HG02870 (cell line): ENCODE measurements at regions not wholly inside any gene's neighbourhood (a gene's known extent, or its start where the extent isn't known, plus 50 kb on each side); places are given as distances from the start of the nearest gene placed in this dataset.

Experiments used
- ATAC-seq: cut with Tn5 transposase; IDR thresholded peaks from one replicate; pipeline ENCODE4 v1.9.1; 2021; ENCODE audit warnings: mild to moderate bottlenecking, moderate library complexity; ENCODE audit not compliant: unreplicated experiment

- ATAC-seq: no peak
Observed at GRCh38 chr3:6125520-6125919, 735.4 kb upstream of the GRM7 start.

GRCh38 chr3:6132684-6133432 lies 728.1 kb upstream of the GRM7 start:
- no peak for ATAC-seq

- ATAC-seq: no peak
Observed at GRCh38 chr3:6142707-6143106, 718.2 kb upstream of the GRM7 start.

- ATAC-seq: no peak
Observed at GRCh38 chr3:6147883-6148282, 713.0 kb upstream of the GRM7 start.

GRCh38 chr3:6155650-6156338 lies 705.1 kb upstream of the GRM7 start:
- no peak for ATAC-seq

GRCh38 chr3:6165951-6166350 lies 695.0 kb upstream of the GRM7 start:
- ATAC-seq: no peak

- ATAC-seq: no peak
Observed at GRCh38 chr3:6168256-6168655, 692.7 kb upstream of the GRM7 start.

- no peak for ATAC-seq
Observed at GRCh38 chr3:6172871-6173642, 687.9 kb upstream of the GRM7 start.

GRCh38 chr3:6177417-6177816 lies 683.5 kb upstream of the GRM7 start:
- ATAC-seq: no peak

GRCh38 chr3:6179761-6180160 lies 681.2 kb upstream of the GRM7 start:
- ATAC-seq: no peak

GRCh38 chr3:6180171-6180570 lies 680.7 kb upstream of the GRM7 start:
- ATAC-seq: no peak

- no peak for ATAC-seq
Observed at GRCh38 chr3:6182476-6182875, 678.4 kb upstream of the GRM7 start.

- no peak for ATAC-seq
Observed at GRCh38 chr3:6182909-6183308, 678.0 kb upstream of the GRM7 start.

- no peak for ATAC-seq
Observed at GRCh38 chr3:6189384-6189783, 671.5 kb upstream of the GRM7 start.

GRCh38 chr3:6204891-6205290 lies 656.0 kb upstream of the GRM7 start:
- no peak for ATAC-seq

- no peak for ATAC-seq
Observed at GRCh38 chr3:6216135-6217026, 644.5 kb upstream of the GRM7 start.

GRCh38 chr3:6220447-6220846 lies 640.5 kb upstream of the GRM7 start:
- ATAC-seq: no peak

- no peak for ATAC-seq
Observed at GRCh38 chr3:6222069-6222468, 638.8 kb upstream of the GRM7 start.

GRCh38 chr3:6223572-6223971 lies 637.3 kb upstream of the GRM7 start:
- ATAC-seq: no peak

- ATAC-seq: no peak
Observed at GRCh38 chr3:6228958-6229683, 631.8 kb upstream of the GRM7 start.
